ENCODE measurements at regions not wholly inside any gene's neighbourhood (a gene's known extent, or its start where the extent isn't known, plus 50 kb on each side); places are given as distances from the start of the nearest gene placed in this dataset.
"Not testable (repeated sequence)": the region's sequence is repeated elsewhere in the genome, so short reads cannot be mapped to it uniquely, and the experiment has no call there.

GRCh38 chrX:42290608-42291007 lies 367.3 kb upstream of the CASK start:
- DNase-seq (ENCODE audit: low read depth, low spot score) = no peak
- no peak overlapping the region for H3K4me3 ChIP-seq (ENCODE audit: low read length)

GRCh38 chrX:42289492-42290385 lies 366.4 kb upstream of the CASK start:
- H3K4me3 ChIP-seq (ENCODE audit: low read length) = no peak overlapping the region

GRCh38 chrX:42285681-42286080 lies 362.3 kb upstream of the CASK start:
- H3K4me3 ChIP-seq (ENCODE audit: low read length); DNase-seq (ENCODE audit: low read depth, low spot score): not testable (repeated sequence)

More at GRCh38 chrX:42289492-42290385, 366.4 kb upstream of the CASK start:
- DNase-seq (ENCODE audit: low read depth, low spot score) = no peak

- no peak for DNase-seq (ENCODE audit: low read depth, low spot score)
- H3K4me3 ChIP-seq (ENCODE audit: low read length) = no peak overlapping the region
These were observed 353.8 kb upstream of the CASK start for GRCh38 chrX:42276982-42277690.

- no peak overlapping the region for H3K4me3 ChIP-seq (ENCODE audit: low read length)
These were observed 350.8 kb upstream of the CASK start for GRCh38 chrX:42274151-42274550.

GRCh38 chrX:42273387-42273786 lies 350.0 kb upstream of the CASK start:
- no peak overlapping the region for H3K4me3 ChIP-seq (ENCODE audit: low read length)

More at GRCh38 chrX:42274151-42274550, 350.8 kb upstream of the CASK start:
- no peak for DNase-seq (ENCODE audit: low read depth, low spot score)

GRCh38 chrX:42269186-42269585 lies 345.8 kb upstream of the CASK start:
- H3K4me3 ChIP-seq (ENCODE audit: low read length) = no peak overlapping the region
- DNase-seq (ENCODE audit: low read depth, low spot score) = no peak

More at GRCh38 chrX:42273387-42273786, 350.0 kb upstream of the CASK start:
- DNase-seq (ENCODE audit: low read depth, low spot score) = no peak

- no peak overlapping the region for H3K4me3 ChIP-seq (ENCODE audit: low read length)
- no peak for DNase-seq (ENCODE audit: low read depth, low spot score)
These were observed 337.5 kb upstream of the CASK start for GRCh38 chrX:42260854-42261253.

GRCh38 chrX:42248226-42248625 lies 324.9 kb upstream of the CASK start:
- no peak overlapping the region for H3K4me3 ChIP-seq (ENCODE audit: low read length)
- no peak for DNase-seq (ENCODE audit: low read depth, low spot score)

GRCh38 chrX:42247241-42247640 lies 323.9 kb upstream of the CASK start:
- DNase-seq (ENCODE audit: low read depth, low spot score) = no peak
- no peak overlapping the region for H3K4me3 ChIP-seq (ENCODE audit: low read length)

- no peak overlapping the region for H3K4me3 ChIP-seq (ENCODE audit: low read length)
- no peak for DNase-seq (ENCODE audit: low read depth, low spot score)
These were observed 323.5 kb upstream of the CASK start for GRCh38 chrX:42246814-42247213.

GRCh38 chrX:42242004-42242403 lies 318.6 kb upstream of the CASK start:
- no peak for DNase-seq (ENCODE audit: low read depth, low spot score)
- no peak overlapping the region for H3K4me3 ChIP-seq (ENCODE audit: low read length)

- no peak for DNase-seq (ENCODE audit: low read depth, low spot score)
- H3K4me3 ChIP-seq (ENCODE audit: low read length) = no peak overlapping the region
These were observed 318.1 kb upstream of the CASK start for GRCh38 chrX:42241421-42241820.

- no peak overlapping the region for H3K4me3 ChIP-seq (ENCODE audit: low read length)
- DNase-seq (ENCODE audit: low read depth, low spot score) = no peak
These were observed 314.6 kb upstream of the CASK start for GRCh38 chrX:42237956-42238355.

GRCh38 chrX:42229533-42229932 lies 306.2 kb upstream of the CASK start:
- no peak overlapping the region for H3K4me3 ChIP-seq (ENCODE audit: low read length)
- no peak for DNase-seq (ENCODE audit: low read depth, low spot score)

- no peak overlapping the region for H3K4me3 ChIP-seq (ENCODE audit: low read length)
- no peak for DNase-seq (ENCODE audit: low read depth, low spot score)
These were observed 297.3 kb upstream of the CASK start for GRCh38 chrX:42220666-42221065.

- H3K4me3 ChIP-seq (ENCODE audit: low read length) = no peak overlapping the region
These were observed 296.7 kb upstream of the CASK start for GRCh38 chrX:42220083-42220482.

GRCh38 chrX:42219231-42219630 lies 295.9 kb upstream of the CASK start:
- DNase-seq (ENCODE audit: low read depth, low spot score) = no peak

More at GRCh38 chrX:42220083-42220482, 296.7 kb upstream of the CASK start:
- no peak for DNase-seq (ENCODE audit: low read depth, low spot score)

GRCh38 chrX:42195506-42195905 lies 272.2 kb upstream of the CASK start:
- H3K4me3 ChIP-seq (ENCODE audit: low read length) = no peak overlapping the region
- no peak for DNase-seq (ENCODE audit: low read depth, low spot score)

More at GRCh38 chrX:42219231-42219630, 295.9 kb upstream of the CASK start:
- no peak overlapping the region for H3K4me3 ChIP-seq (ENCODE audit: low read length)

GRCh38 chrX:42189576-42189975 lies 266.2 kb upstream of the CASK start:
- no peak for DNase-seq (ENCODE audit: low read depth, low spot score)
- H3K4me3 ChIP-seq (ENCODE audit: low read length) = no peak overlapping the region
